NCI-H345 treated with DMSO at 0.1 percent for 48 hours (cell line): ENCODE measurements at regions not wholly inside any gene's neighbourhood (a gene's known extent, or its start where the extent isn't known, plus 50 kb on each side); places are given as distances from the start of the nearest gene placed in this dataset.
"Not testable (repeated sequence)": the region's sequence is repeated elsewhere in the genome, so short reads cannot be mapped to it uniquely, and the experiment has no call there.

ENCODE experiments used
- DNase-seq: peaks from one replicate; lab custom pipeline; 2025; ENCODE audit not compliant: unreplicated experiment; lab: John Stamatoyannopoulos, UW

DNA sequence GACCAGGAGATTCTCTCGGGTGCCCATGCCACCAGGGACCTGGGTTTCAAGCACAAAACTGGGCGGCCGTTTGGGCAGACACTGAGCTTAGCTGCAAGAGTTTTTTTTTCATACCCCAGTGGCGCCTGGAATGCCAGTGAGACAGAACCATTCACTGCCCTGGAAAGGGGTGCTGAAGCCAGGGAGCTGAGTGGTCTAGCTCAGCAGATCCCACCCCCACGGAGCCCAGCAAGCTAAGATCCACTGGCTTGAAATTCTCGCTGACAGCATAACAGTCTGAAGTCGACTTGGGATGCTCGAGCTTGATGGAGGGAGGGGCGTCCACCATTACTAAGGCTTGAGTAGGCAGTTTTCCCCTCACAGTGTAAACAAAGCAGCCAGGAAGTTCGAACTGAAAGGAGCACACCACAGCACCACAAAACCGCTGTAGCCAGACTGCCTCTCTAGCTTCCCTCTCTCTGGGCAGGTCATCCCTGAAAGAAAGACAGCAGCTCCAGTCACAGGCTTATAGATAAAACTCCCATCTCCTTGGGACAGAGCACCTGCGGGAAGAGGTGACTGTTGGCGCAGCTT is 157.7 kb downstream of the GIPC2 start:
- not testable (repeated sequence) for DNase-seq

DNA sequence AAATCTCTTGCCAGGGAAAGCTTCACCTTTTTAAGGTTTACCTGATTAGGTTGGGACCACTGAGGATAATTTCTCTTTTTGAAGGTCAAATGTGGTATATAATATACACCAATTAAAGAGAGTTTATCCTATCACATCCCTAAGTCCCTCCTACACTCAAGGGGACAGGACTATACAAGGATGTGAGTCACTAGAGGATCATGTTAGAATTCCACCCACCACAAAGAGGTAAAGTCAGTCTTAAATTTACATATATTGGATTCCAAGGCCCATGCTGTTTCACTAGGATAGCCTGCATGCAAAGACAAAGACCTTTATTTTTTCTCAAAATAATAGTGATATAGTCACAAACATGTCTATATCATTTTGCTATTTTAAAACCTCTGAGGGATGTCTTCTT is 164.4 kb downstream of the GIPC2 start:
- no peak for DNase-seq

DNA sequence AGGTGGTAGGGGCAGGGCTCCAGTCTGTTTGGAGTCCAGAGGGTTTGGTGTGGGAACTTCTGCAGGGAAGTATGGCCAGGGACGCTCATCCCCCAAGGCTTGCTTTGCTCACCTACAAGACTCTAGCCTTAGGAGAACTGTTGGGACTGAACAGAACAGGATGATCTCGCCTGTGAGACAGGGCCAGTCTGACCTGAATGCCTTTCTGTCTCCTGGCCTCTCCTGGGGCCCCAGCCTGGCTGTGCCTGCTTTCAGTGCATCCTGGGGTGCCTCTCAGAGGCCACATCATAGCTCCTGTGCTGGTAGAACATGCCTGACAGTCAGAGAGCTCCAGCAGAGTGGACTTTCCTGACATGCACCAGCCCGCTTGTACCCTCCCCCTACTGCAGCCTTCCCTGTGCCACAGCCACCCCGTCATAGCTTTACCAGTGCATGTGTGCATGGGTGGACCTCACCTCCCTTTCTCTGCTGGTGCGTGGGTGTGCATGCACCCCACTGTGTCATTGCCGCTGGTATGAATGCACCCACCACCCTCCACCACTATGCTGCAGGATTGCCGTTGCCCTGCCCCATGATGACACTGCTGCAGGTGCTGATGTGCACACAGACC is 165.8 kb downstream of the GIPC2 start:
- DNase-seq, result no peak

DNA sequence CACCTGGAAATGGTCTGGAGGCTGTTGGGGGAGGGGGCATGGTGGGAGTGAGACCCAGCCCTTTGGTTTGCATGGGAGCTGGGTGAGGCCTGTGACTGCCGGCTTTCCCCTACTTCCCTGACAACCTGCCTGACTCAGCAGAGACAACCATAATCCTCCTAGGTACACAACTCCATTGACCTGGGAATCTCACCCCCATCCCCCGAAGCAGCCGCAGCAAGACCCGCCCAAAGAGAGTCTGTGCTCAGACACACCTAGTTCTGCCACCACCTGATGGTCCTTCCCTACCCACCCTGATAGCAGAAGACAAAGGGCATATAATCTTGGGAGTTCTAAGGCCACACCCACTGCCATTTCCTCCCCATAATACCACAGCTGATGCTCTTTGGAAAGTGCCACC is 168.6 kb downstream of the GIPC2 start:
- no peak for DNase-seq

DNA sequence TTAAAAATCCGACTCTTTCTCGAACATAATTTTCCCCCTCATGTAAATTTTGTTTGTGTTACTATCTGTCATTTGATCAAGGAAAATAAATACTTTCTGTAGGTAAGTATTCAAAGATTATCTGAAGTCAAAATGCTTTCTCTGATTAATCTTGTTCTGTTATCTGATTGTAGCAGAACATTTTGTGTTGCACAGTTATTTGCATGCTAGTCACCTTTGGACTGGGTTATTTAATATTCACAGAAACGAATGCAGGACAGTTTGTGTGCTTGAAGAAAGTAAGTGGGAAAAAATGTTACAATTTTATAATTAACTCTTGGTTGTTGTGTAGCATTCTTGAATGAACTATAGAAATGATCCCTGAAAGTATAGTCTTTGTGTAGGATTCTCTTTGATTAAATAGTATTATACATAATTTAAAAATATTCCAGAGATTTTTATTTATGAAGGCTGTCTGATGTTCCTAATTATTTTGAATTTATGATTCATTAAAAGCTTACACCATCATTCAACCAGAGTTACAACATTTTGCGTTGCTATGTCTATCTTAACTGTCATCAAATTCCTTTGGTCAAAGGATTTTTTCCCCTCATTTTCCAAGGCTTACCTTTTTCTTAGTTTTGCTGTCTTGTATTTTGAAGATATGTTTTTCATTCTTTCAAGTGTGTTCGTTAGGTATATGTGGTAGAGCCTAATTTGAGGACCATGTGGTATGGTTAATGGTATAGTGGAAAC is 176.6 kb downstream of the GIPC2 start:
- DNase-seq, result no peak

DNA sequence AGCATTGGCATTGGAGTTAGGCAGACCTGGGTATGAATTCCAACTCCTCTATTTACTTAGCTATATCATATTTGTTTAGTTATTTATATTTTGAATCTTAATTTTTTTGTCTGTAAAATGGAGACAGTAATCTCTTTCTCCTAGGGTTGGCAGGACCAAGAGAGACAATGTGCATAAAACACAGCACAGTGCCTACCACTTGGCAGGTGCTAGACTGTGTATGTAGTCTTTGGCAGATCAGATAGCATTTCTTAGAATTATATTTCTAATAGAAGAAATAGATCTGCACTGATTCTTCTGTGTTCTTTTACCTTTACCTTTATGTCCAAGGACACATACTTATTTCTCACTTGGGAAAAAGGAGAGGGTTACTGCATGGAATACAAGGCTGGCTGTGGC is 177.2 kb downstream of the GIPC2 start:
- DNase-seq, result no peak

DNA sequence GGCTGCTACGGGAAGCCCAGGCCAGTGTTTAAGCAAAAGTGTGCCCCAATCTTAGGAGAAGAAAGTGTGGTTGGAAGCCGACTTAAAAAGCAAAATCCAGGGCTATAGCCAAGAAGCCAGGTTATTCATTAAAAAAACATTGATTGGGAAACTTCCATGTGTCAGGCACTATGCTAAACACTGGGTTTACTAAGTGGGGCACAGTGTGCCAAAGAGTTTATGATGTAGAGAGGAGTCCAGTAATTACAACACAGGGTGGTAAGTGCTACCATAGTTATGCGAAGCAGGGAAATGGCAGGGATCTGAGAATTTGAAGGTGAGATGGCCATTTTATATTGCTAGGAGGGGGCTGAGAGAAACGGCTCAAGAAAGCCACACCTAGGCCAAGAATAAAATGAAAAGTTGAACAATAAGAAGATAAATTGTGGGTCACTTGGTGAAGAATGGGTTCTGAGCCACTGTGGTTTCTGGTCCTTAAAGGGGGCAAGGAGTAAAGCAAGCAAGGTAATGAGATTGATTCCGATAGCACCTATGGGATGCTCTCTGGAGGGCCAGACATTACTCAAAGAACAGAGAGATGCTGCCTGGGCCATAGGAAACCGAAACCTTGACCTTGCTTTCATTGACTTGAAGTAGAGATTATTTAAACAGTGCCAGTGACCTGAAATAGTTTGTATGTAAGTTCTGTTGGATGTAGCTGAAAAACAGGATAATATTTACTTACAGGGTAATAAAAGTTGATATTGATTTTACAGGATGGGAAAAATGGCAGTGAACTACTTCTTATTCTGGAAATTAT is 177.8 kb downstream of the GIPC2 start:
- no peak for DNase-seq

DNA sequence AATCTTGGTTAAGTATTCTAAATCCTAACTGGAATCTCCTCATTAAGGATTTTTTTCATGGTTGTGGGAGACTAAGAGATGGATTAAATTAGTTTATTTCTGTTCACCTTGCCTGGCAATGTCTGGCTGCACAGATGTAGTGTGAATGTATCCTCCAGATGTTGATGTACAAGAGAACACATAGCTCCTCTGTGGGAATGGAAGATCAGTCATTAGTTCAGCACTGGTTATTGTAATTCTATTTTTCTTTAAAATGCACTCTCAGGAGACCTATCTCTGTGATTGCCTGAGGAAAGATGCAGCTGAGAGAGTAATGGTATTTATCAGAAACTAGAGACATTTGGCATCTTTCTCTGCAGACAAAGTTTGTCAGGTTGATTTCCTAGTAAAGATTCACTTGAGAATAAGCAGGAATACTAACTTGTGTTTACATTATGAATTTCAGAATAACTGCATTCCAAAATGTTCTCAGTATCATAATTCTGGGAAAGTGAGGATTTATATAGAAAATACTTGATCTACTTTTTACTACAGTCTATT is 178.6 kb downstream of the GIPC2 start:
- no peak for DNase-seq

DNA sequence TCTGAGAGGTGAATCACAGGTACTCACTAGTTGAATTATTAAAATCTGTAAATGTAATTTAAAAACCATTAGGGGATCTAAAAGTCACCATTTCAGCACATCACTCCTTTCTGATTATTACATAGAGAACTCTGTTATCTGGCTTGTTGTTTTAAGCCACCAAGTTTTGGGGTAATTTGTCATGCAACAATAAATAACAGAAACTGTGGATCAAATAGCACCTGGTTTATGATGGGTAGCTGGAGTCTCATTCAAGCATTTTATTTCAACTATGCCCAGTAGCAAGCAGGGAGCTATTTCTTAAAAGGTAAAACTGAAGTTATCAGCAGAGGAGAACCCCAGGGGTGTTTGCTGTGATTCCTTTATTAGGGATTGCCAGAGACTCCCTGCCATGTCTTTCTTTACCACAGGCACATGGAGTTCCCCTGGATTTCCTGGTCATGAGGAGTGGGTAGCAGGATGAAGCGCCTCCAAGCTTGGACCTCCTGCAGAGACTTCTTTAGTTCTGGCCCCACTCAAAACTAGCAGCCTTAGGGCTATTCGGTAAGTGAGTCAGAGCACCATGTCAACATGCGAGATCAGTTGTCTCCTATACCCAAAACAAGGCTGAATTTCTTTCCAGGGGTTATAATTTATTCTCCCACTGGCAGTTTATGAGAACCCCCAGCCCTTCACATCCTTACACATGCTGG is 179.2 kb downstream of the GIPC2 start:
- peak; percentile 53 for DNase-seq

DNA sequence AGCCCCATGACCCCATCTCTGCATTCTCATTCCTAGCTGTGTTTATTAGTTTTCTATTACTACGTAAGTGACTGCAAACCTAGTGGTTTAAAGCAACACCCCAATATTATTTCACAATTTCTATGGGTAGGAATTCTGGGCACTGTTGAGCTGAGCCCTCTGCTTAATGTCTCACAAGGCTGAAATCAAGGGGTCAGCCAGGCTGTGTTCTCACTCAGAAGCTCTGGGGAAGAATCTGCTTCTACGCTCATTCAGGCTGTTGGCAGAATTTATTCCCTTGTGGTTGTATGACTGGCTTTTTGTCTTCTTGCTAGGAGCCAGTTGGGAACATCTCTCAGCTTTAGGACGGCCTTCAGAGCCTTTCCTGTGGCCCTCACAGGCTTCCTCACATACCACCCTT is 181.0 kb downstream of the GIPC2 start:
- no peak for DNase-seq

DNA sequence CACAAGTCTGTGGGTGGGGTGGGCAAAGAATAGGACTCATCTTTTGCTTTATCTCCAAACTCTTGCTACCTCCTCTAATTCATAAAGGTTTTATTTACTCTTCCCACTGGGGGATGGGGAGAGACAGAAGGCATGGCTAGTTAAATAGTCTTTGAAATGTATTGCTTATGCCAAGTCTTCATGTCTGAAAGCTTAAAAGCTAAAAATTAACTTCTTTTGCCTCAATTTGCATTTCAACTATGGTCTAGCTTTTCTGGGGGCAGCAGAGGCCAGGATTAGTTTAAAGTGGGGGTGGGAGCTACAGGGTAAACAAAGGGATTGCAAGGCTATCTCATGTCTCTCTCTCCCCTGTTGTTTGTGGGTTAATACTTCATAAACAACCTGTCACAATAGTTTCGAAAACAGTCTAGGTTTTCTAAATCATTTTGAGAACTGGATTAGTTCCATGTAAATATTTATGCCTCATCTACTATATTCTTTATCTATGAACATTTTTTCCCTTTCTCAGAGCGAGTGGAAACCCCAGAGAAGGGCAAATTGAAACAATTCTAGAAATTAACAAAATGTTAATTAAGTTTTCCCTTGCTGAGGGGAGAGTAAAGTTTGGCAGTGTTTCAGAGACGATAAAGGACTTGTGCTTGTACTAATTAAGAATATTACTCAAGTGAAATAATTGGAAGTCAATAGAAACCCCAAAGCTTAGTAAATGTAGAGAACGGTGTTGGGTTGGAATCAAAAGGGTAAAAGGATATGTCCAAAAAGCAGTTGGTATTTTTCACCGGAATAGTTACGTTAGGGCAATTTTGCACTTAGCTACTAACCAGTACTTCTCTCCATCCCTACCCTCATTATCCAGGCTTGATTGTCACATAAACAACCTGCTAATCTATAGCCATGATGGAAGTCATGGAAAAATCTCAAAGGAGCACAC is 182.2 kb downstream of the GIPC2 start:
- no peak for DNase-seq

DNA sequence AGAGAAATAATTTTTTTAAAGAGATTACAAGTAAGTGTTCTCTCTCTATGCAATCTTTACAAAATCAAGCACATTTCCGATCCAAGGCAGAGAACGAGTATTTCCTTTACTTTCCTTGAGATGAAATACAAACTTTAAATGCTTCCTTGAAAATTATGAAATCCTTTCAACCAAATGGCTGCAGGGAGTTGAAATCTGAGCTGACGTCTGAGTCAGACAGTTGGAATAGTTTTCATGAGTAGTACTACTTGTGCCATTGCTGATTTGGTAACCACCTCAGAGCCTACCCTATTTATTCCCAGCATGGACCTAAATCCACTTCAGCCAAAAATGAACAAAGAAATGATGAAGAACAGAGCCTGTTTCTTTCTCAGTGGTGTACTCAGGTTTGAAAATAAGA is 183.6 kb downstream of the GIPC2 start:
- no peak for DNase-seq

DNA sequence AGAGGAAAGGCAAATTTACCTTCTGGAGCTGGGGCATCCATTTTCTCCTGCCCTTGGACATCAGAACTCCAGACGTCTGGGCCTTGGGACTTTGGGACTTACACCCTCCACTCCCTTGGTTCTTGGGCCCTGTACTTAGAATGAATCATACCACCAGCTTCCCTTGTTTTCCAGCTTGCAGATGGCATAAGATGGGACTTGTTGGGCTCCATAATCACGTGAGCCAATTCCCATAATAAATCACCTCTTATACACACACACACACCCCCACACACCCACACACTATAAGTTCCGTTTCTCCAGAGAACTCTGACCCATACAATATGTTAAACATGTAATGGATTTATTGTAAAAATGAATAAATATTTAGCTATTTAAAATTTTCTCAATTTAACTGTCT is 185.7 kb downstream of the GIPC2 start:
- no peak for DNase-seq

DNA sequence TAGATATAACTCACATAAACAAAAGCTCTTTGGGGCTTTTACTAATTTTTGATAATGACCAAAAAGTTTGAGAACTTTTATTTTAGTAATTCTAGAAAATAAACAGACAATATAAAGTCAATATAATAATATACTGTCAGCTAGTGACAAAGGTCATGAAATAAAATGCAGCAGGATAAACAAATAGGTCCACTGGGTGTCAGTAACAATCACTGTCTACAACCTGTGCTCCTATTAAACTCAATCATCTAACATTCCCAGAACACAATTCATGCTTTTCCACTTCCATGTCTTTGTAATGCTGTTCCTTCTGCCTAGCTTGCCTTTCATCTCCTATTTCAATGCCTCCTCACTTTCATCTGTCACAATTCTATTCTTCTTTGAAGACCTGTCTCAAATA is 186.1 kb downstream of the GIPC2 start:
- no peak for DNase-seq

DNA sequence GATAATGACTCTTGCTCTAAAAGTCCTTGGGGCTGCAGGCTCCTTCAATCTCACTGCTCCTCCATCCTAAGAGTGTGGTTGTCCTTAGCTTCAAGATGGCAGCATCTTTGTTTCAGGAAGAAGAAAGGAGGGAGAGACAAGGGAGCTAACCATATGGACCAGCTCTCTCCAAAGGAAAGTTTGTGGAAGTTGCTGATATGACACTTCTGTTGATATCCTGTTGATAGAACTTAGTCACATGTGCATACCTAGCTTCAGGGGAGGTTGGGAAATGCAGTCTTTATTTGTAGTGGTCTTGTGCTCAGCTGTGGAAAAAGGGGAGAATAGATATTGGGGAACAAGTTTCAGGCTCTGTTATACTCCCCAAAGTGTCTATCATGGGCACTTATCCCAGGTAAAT is 186.9 kb downstream of the GIPC2 start:
- DNase-seq, result no peak

DNA sequence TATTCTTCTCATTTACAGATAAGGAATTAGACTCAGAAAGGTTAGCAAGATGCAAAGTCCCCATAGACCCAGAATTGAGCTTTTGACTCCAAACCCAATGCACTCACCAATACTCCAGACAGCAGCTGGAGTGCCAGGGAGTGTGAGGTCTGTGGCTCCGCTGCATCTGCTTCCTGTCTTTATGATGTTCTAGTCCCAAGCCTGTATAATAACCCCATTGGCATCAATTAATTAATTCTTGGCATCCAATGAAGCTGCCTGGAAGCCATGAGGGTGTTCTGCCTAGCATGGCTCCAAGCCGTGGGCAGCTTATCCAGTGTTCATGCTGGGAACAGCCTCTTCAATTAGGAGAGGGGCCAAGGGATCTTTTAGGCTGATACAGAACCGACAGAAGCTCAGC is 188.7 kb downstream of the GIPC2 start:
- DNase-seq, result no peak

DNA sequence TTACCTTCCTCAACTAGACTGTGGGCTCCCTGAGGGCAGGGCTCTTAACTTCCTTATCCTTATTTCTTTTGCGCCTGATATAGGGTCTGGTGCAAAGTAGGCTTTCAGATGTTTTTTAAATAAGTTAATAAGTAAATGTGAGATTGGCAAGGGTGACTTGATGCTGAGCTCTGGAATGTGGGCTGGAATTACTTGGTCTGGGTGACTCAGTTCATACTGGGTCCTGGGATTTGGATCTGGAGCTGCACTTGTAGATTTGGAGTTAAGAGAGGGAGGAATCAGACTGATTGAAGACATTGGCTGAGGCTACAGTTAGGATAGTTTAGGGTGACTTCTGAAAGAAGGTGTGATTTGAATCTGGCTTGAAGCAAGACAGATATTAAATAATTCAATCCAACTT is 190.9 kb downstream of the GIPC2 start:
- DNase-seq, result no peak

DNA sequence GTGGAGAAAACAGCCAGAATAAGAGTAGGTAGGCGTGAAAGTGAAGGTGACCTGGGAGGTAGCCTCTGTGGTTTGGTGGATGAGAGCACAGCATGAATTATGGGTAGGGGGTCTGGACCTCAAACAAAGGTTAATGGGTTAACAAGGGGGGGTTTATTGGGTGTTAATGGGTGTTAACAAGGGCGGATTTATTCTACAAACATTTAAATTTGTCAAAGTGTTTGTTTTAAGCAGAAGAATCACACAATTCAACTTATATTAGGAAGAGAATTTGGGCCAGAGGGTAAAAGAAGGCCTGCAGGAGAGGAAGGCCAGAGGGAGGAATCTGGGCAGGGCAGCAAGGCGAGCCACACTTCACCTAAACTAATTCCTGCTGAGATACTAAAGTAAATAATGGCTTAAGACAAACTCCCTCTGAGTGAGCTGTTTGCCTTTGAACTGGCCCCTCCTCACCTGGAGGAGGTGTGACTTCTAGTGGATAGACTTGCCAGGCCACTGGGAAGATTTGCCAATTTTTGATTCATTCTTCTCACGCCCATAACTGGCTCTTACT is 191.7 kb downstream of the GIPC2 start:
- DNase-seq, result no peak

DNA sequence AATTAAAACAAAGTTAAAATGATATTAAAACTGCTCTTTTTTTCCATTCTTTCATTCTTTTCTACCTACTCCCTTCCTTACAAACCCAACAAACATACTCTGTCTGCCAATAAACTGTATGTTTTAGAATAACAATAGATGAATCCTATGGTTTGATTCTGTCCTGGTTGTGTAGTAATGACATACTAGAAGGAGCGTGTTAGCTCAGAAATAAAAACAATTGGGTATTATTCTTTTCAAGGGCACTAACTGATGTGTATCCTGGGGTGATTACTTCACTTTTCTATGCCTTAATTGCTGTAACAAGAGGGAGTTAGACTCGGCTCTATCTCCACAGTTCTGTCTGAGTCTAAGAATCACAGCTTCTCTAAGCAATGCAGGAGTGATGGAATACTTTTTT is 194.4 kb downstream of the GIPC2 start:
- no peak for DNase-seq

DNA sequence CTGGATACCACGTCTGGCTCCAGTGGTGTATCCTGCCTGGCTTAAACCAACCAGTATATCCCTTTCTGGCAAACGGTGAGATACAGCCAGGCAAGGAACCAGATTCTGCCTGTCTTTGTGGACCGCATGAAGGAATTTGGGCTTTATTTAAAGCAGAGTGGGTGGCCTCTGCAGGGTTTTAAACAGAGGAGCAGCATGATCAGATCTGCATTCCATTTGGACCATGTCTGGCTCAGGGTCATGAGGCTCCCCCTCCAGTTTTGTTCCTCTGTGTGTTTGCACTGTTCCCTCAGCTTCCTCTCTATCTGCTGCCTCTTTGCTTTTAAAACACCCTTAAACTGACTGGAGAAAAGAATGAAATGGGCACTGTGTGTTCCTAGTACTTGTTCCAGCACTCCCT is 195.0 kb downstream of the GIPC2 start:
- DNase-seq, result no peak
